ENCODE measurements at regions not wholly inside any gene's neighbourhood (a gene's known extent, or its start where the extent isn't known, plus 50 kb on each side); places are given as distances from the start of the nearest gene placed in this dataset.
"Not testable (repeated sequence)": the region's sequence is repeated elsewhere in the genome, so short reads cannot be mapped to it uniquely, and the experiment has no call there.

DNA sequence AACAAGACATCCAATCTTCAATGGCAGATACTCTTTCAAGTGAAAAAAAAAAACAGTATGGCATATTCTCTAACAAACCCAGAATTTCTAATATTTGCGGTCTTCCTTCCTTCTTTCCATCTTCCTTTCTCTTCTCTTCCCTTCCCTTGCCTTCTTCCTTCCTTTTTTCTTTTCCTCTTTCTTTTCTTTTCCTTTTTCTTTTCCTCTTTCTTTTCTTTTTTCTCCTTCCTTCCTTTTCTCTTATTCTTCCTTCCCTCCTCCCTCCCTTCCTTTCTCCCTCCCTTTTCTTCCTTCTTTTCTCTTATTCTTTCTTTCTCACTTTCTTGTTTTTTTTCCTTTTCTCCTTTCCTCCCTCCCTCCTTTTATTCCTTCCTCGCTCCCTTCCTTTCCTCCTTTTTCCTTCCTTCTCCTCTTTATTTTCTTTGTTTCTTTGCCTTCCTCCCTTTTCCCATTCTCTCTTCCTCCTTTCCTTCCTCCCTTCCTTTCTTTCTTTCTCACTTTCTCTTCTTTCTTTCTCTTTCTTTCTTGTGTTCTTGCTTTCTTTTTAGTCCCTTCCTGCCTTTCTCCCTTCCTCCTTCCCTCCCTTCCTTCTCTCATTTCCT lies 209.0 kb downstream of the ZNF92 start:
- CTCF ChIA-PET; POLR2A ChIA-PET; H3K4me3 Mint-ChIP-seq; H3K36me3 Mint-ChIP-seq (ENCODE audit: low read depth); H3K9me3 Mint-ChIP-seq (ENCODE audit: low read depth); H3K4me1 Mint-ChIP-seq; DNase-seq; H3K27ac Mint-ChIP-seq; H3K27me3 Mint-ChIP-seq; ATAC-seq; intact Hi-C loops (cut with DNase I, micrococcal nuclease): not testable (repeated sequence)

- H3K4me3 Mint-ChIP-seq; DNase-seq; CTCF ChIA-PET; H3K27ac Mint-ChIP-seq; POLR2A ChIA-PET; H3K9me3 Mint-ChIP-seq (ENCODE audit: low read depth); H3K36me3 Mint-ChIP-seq (ENCODE audit: low read depth); ATAC-seq; intact Hi-C loops (cut with DNase I, micrococcal nuclease); H3K4me1 Mint-ChIP-seq: not testable (repeated sequence)
- H3K27me3 Mint-ChIP-seq = peaks cover 26% of the 10 kb centered on the region
These were observed 228.8 kb downstream of the ZNF92 start for GRCh38 chr7:65602495-65602894.

GRCh38 chr7:65609131-65609530 lies 235.5 kb downstream of the ZNF92 start:
- no peak for DNase-seq
- ChIA-PET POLR2A (no interaction called here), CTCF (no interaction called here)
- H3K4me3 Mint-ChIP-seq = no peak overlapping the region
- H3K4me1 Mint-ChIP-seq = no peaks in the 10 kb centered on the region
- peaks cover 19% of the 10 kb centered on the region for H3K27me3 Mint-ChIP-seq
- intact Hi-C loops (cut with DNase I, micrococcal nuclease) = no loop called here
- H3K9me3 Mint-ChIP-seq (ENCODE audit: low read depth) = no peaks in the 10 kb centered on the region
- H3K36me3 Mint-ChIP-seq (ENCODE audit: low read depth) = no peaks in the 10 kb centered on the region
- ATAC-seq = no peak
- H3K27ac Mint-ChIP-seq = no peak overlapping the region

- H3K36me3 Mint-ChIP-seq (ENCODE audit: low read depth); H3K9me3 Mint-ChIP-seq (ENCODE audit: low read depth); ATAC-seq; POLR2A ChIA-PET; CTCF ChIA-PET; intact Hi-C loops (cut with DNase I, micrococcal nuclease); H3K4me1 Mint-ChIP-seq; H3K4me3 Mint-ChIP-seq; H3K27ac Mint-ChIP-seq; DNase-seq: not testable (repeated sequence)
- peaks cover 33% of the 10 kb centered on the region for H3K27me3 Mint-ChIP-seq
These were observed 240.1 kb downstream of the ZNF92 start for GRCh38 chr7:65613644-65614289.

- H3K36me3 Mint-ChIP-seq (ENCODE audit: low read depth); intact Hi-C loops (cut with DNase I, micrococcal nuclease); ATAC-seq; CTCF ChIA-PET; DNase-seq; POLR2A ChIA-PET; H3K4me1 Mint-ChIP-seq; H3K4me3 Mint-ChIP-seq; H3K9me3 Mint-ChIP-seq (ENCODE audit: low read depth); H3K27ac Mint-ChIP-seq: not testable (repeated sequence)
- peaks cover 27% of the 10 kb centered on the region for H3K27me3 Mint-ChIP-seq
These were observed 242.5 kb downstream of the ZNF92 start for GRCh38 chr7:65616111-65616510.

- peaks cover 27% of the 10 kb centered on the region for H3K27me3 Mint-ChIP-seq
- H3K4me3 Mint-ChIP-seq; intact Hi-C loops (cut with DNase I, micrococcal nuclease); H3K4me1 Mint-ChIP-seq; ATAC-seq; H3K27ac Mint-ChIP-seq; DNase-seq; H3K9me3 Mint-ChIP-seq (ENCODE audit: low read depth); POLR2A ChIA-PET; CTCF ChIA-PET; H3K36me3 Mint-ChIP-seq (ENCODE audit: low read depth): not testable (repeated sequence)
These were observed 246.6 kb downstream of the ZNF92 start for GRCh38 chr7:65620216-65620615.

DNA sequence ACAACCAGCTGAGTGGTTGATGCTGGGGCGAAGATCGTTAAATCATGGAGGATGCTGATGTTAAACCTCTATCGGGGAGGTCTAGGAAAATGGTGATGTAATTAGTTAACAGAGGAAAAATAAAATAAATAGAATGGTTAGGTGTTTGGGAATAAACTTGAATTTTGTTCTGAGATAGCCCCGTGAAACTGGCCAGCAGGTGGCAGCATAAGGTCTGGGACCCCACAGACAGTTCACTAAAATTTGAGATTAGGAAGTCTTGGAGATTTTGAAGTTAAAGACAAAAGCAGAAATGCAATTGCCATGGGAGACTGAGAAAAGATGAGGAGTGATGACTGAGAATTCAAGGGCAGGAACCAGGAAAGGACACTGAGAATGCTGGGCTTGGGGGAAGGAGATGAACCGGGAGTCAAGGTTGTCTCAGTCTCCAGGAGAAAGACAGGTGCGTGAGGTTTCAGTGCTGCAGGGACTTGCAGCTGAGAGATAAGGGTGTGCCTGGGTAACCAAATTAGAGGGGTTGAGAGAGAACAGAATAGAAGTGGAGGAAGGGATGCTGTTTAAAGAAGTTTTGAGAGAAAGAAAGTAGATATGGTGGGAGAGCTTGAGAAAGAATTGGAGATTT lies 248.0 kb downstream of the ZNF92 start:
- H3K4me1 Mint-ChIP-seq; H3K4me3 Mint-ChIP-seq; H3K9me3 Mint-ChIP-seq (ENCODE audit: low read depth); H3K27ac Mint-ChIP-seq; ATAC-seq; POLR2A ChIA-PET; H3K36me3 Mint-ChIP-seq (ENCODE audit: low read depth); intact Hi-C loops (cut with DNase I, micrococcal nuclease); CTCF ChIA-PET: not testable (repeated sequence)
- H3K27me3 Mint-ChIP-seq = peaks cover 20% of the 10 kb centered on the region
- peak; percentile 66 for DNase-seq

DNA sequence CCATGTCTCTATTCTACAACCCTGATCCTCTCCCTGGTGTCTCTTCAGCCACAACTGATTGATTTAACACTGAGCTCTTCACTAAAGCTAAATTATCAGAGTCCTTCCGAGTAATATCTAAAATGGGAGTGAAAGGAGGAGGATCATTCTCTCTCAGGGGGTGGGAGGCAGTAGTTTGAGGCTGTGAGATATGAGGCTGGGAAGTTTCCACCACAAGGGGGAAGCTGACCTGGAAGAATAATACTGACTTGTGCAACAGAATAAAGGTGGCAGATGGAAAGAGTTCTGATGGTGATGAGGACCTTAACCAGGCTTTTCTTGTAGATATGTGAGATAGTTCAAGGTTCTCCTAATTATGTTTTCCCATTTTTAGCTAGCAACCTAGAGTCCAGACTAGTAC lies 241.6 kb upstream of the VKORC1L1 start:
- H3K4me3 Mint-ChIP-seq; ATAC-seq; intact Hi-C loops (cut with DNase I, micrococcal nuclease); H3K36me3 Mint-ChIP-seq (ENCODE audit: low read depth); H3K9me3 Mint-ChIP-seq (ENCODE audit: low read depth); DNase-seq; H3K27me3 Mint-ChIP-seq; POLR2A ChIA-PET; H3K4me1 Mint-ChIP-seq; H3K27ac Mint-ChIP-seq; CTCF ChIA-PET: not testable (repeated sequence)

DNA sequence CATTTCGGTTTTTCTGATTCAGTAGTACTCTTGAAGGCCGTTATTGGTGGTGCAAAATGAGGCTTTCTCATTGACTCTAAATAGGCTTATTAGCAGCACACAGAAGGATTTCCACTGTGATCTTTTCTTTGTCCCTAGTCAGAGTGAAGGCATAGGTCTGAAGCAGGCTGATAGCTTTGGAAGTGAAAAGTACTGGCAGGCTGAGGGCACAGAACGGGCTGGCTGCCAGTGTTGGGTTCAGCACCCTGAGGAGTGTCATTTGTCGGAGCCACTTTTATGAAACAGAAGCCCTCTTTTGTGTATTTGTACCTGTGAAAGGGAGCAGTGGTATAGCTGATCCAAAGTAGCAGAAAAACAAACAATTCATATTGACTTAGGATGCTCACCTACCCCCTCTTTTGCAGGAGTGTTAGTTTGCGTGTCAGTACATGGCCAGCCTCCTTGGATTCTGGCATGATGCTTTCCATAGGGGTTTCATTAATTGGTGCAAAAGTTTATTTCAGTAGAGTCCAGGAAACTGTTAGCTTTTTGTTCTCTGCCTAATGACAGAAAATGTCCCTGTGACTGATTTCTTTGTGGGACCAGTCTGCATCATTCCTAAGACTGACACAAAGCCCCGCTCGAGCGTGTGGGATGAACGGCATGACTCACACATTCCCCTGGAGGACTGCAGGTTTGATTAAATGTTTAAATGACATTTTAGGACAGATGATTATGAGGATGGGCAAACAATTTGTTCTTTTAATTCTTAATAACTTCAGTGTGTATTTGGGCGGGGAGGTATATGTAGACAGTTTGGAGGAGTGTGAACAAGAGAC lies 239.1 kb upstream of the VKORC1L1 start:
- ATAC-seq; H3K4me1 Mint-ChIP-seq; H3K27ac Mint-ChIP-seq; DNase-seq; intact Hi-C loops (cut with DNase I, micrococcal nuclease); H3K36me3 Mint-ChIP-seq (ENCODE audit: low read depth); H3K27me3 Mint-ChIP-seq; CTCF ChIA-PET; H3K4me3 Mint-ChIP-seq; POLR2A ChIA-PET; H3K9me3 Mint-ChIP-seq (ENCODE audit: low read depth): not testable (repeated sequence)

DNA sequence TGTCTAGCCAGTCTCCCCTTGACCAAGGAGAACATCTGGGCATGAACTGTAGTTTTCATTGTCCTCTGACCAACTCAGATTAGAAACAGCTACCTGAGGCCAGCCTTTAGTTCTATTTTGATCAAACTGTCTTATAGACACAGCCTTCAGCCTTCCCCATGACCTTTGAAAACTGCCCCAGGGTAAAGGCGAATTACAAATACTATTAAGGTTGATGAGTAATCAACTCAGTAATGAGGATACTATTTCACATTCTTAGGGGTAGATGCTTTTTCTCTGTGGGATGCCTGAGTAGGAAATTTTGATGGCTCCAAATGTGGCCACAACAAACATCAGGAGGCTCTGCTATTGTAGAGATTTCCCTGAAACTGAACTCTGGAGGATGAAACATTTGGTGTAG lies 234.0 kb upstream of the VKORC1L1 start:
- POLR2A ChIA-PET; H3K27ac Mint-ChIP-seq; intact Hi-C loops (cut with DNase I, micrococcal nuclease); H3K36me3 Mint-ChIP-seq (ENCODE audit: low read depth); H3K27me3 Mint-ChIP-seq; ATAC-seq; DNase-seq; H3K4me3 Mint-ChIP-seq; H3K4me1 Mint-ChIP-seq; H3K9me3 Mint-ChIP-seq (ENCODE audit: low read depth); CTCF ChIA-PET: not testable (repeated sequence)

- H3K27ac Mint-ChIP-seq; CTCF ChIA-PET; H3K27me3 Mint-ChIP-seq; H3K9me3 Mint-ChIP-seq (ENCODE audit: low read depth); intact Hi-C loops (cut with DNase I, micrococcal nuclease); ATAC-seq; H3K4me1 Mint-ChIP-seq; H3K4me3 Mint-ChIP-seq; H3K36me3 Mint-ChIP-seq (ENCODE audit: low read depth); POLR2A ChIA-PET; DNase-seq: not testable (repeated sequence)
These were observed 233.2 kb upstream of the VKORC1L1 start for GRCh38 chr7:65639717-65640116.

DNA sequence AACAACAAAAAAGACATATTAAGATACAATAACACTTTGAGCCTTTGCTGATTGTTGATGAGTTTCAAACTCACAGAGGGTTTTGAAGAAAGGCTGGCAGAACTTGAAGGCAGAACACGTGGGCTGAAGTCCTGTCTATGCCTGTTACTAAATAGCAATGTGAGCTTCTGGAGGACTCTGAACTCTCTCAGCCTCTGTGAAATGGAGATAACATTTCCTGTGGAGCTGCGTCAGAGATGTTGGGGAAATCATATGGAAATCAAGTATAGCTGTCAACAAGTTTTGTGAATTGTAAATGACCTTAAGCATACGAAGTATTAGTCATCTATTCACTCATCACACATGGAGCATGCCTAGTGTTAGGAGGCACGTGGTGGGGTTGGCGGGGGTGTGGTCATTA lies 229.4 kb upstream of the VKORC1L1 start:
- ATAC-seq; H3K27me3 Mint-ChIP-seq; intact Hi-C loops (cut with DNase I, micrococcal nuclease): not testable (repeated sequence)

More for the DNA sequence above, 229.4 kb upstream of the VKORC1L1 start:
- CTCF ChIA-PET; H3K9me3 Mint-ChIP-seq (ENCODE audit: low read depth); H3K36me3 Mint-ChIP-seq (ENCODE audit: low read depth); DNase-seq; H3K4me1 Mint-ChIP-seq; POLR2A ChIA-PET; H3K4me3 Mint-ChIP-seq; H3K27ac Mint-ChIP-seq: not testable (repeated sequence)
